Activated naive CD4-positive, alpha-beta T cell treated with anti-CD3 and anti-CD28 coated beads, Interleukin-2, amount 50 U/mL, for 16 hours (primary cell): ENCODE measurements at regions not wholly inside any gene's neighbourhood (a gene's known extent, or its start where the extent isn't known, plus 50 kb on each side); places are given as distances from the start of the nearest gene placed in this dataset.
"Not testable (repeated sequence)": the region's sequence is repeated elsewhere in the genome, so short reads cannot be mapped to it uniquely, and the experiment has no call there.

Source experiments
- DNase-seq: peaks from one replicate; pipeline ENCODE4 v3.0.0-alpha.2; 2020

DNA sequence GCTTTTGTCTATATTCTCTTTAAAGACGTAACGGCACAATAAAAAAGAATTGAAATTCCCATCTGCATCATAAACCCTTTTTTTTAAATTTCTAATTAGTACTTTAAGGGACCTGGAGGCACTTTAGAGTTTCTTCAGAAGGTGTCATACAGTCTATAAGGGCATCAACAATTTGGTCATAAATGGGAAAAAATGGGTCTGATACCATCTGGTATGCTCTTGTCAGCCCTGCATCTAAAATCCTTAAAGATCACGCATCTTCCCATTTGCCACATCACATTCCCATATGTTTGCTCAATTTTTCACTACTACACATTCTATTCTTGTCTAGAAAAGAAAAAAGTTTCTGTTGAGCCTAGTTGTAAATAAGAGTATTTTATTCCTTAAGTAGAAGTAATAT, 53.8 kb downstream of the COX7C start:
- DNase-seq = no peak

- no peak for DNase-seq
Observed at GRCh38 chr5:86674069-86674468, 56.3 kb downstream of the COX7C start.

- no peak for DNase-seq
Observed at GRCh38 chr5:86675311-86675710, 57.6 kb downstream of the COX7C start.

- DNase-seq = no peak
Observed at GRCh38 chr5:86679529-86679928, 61.8 kb downstream of the COX7C start.

- no peak for DNase-seq
Observed at GRCh38 chr5:86679949-86680348, 62.2 kb downstream of the COX7C start.

DNA sequence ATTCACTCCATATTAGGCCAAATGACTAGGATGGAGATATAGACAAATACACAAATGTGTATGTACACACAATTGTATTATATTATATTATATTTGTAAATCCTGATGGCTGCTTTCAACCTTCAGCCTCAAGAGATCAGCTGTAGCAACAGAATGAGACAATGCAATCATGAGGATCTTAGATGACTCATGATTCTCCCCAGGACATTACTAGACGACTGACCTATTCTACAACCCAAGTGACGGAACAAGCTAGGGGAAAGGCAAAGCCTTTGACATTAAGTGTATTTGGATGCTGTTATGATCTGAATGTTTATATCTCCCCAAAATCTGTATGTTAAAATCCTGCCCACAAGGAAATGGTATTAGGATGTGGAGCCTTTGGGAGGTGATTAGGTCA, 66.5 kb downstream of the COX7C start:
- DNase-seq = no peak

- DNase-seq = no peak
Observed at GRCh38 chr5:86686046-86686445, 68.3 kb downstream of the COX7C start.

DNA sequence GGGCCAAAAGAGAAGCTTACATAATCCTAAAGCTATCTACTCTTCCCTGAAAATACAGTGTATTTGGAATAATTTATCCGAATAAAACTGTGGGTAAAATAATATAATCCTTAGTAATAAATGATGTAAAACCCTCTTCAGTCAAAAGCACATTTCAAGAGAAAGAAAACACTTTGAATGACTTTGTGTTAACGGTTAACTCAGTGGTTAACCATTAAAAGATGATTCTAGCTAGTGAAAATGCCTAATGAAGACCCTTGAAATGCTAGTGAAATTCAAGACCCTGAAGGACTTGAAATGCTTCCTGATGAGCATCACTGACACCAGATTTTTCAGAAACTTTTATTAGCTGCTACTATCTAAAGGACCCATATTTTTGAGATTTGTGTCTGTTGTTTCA, 70.7 kb downstream of the COX7C start:
- no peak for DNase-seq

DNA sequence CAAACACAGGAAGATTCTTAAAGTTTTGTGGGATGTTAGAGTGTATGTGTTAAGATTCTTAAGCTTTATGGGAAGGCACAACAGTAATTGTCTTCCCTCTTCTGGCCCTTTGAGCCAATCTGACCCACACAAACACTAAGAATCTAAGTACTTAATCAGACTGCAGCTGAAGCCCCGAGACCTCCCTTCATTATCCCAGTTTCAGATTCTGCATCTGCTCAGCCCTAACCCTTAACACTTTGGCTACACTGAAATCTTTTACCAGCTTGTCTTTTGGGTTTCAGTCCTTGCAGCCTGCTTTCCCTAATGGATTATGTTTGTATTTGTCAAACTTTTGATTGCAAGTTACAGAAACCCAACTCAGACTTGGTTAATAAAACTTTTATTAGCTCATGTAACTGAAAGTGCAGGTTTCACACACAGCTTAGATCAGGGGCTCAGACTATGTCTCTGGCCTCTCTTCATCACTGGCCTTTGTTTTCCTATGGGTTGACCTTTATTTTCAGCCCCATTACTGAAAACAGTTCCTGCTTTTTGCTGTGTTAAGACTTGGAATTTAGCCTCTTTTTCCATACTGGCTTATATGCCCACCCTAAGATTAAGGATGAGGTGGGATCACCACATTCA, 71.5 kb downstream of the COX7C start:
- DNase-seq = no peak

- DNase-seq = no peak
Observed at GRCh38 chr5:86709157-86709881, 91.6 kb downstream of the COX7C start.

GRCh38 chr5:86716121-86716520, 98.4 kb downstream of the COX7C start:
- no peak for DNase-seq

DNA sequence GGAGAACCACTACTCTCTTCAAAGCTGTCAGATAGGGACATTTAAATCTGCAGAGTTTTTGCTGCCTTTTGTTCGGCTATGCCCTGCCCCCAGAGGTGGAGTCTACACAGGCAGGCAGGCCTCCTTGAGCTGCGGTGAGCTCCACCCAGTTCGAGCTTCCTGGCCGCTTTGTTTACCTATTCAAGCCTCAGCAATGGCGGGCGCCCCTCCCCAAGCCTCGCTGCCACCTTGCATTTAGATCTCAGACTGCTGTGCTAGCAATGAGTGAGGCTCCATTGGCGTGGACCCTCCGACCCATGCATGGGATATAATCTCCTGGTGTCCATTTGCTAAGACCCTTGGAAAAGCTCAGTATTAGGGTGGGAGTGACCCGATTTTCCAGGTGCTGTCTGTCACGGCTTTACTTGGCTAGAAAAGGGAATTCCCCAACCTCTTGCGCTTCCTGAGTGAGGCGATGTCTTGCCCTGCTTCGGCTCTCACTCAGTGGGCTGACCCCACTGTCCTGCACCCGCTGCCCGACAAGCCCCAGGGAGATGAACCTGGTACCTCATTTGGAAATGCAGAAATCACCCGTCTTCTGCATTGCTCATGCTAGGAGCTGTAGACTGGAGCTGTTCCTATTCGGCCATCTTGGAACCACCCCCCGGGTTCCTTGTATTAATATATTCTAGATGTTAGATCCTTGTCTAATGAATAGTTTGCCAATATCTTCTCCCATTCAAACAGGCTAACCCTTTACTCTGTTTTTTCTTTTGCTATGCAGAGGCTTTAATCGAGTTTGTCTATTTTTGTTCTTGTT, 113.8 kb downstream of the COX7C start:
- not testable (repeated sequence) for DNase-seq

DNA sequence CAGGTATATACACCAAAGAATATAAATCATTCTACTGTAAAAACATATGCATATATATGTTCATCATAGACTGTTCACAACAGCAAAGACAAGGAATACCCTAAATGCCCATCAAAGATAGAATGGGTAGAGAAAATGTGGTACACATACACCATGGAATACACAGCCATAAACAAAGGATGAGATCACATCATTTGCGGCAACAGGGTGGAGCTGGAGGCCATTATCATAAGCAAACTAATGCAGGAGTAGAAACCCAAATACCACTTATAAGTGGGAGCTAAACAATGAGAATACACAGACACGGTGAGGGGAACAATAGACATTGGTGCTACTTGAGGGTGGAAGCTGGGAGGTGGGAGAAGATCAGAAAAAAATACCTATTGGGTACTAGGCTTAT, 117.6 kb downstream of the COX7C start:
- no peak for DNase-seq

- DNase-seq = no peak
Observed at GRCh38 chr5:86737579-86737978, 119.8 kb downstream of the COX7C start.

- no peak for DNase-seq
Observed at GRCh38 chr5:86748538-86749105, 130.9 kb downstream of the COX7C start.

GRCh38 chr5:86749841-86750240, 132.1 kb downstream of the COX7C start:
- DNase-seq = no peak

DNA sequence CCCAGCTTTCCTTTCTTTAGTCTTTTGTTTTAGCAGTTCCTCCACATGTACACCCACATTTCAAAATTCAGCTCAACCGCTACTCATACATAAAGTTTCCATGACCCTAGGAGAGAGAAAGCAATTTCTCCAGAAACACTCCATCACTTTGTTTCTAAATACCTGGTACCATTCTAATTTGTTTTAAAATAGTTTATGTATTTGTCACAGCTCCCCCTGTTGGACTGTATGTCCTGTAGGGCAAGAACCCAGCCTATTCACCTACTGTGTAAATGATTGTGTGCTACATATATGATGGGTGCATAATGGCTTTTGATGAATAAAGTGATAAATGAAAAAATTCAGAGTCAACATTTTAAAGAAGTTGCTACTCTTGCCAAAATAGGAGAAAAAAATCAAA, 139.1 kb downstream of the COX7C start:
- no peak for DNase-seq

DNA sequence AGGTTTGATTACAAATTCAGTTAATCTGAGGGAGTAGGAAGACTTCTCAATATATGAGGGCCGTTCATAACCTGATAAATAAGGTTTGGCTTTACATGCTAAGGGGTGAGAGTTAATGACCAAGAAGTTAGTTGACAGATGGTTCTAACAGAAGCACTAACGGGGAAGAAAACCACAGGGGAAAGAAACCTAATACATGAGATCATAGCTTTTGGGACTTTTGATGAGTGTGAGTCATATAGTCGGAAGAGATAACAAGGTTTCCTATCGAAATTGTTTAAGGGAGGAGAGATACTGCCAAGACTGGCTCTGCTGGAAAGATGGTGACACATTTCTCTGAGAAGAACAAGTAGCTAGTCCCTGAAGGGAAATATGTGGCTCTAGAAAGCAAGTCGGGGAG, 140.1 kb downstream of the COX7C start:
- DNase-seq = no peak

- no peak for DNase-seq
Observed at GRCh38 chr5:86760661-86761060, 142.9 kb downstream of the COX7C start.

DNA sequence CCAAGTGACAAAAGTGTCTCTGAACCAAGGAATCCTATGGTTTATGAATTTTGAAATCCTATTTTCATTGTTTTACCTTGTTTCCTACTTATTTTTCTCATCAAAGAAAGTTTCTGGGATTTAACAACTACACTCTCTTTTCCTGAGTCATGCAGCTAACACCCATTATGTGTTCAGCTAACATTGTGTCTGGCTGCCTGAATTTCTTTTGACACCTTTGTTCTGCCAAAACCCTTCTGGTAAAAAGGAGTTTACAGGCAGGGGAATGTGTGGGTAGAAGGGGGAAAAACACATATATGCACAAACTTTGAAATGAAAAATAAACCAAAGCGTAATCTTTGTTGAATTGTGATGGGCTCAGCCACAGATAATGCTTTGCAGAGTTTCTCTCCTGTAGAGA, 146.2 kb downstream of the COX7C start:
- no peak for DNase-seq

- no peak for DNase-seq
Observed at GRCh38 chr5:86765778-86766502, 148.2 kb downstream of the COX7C start.

DNA sequence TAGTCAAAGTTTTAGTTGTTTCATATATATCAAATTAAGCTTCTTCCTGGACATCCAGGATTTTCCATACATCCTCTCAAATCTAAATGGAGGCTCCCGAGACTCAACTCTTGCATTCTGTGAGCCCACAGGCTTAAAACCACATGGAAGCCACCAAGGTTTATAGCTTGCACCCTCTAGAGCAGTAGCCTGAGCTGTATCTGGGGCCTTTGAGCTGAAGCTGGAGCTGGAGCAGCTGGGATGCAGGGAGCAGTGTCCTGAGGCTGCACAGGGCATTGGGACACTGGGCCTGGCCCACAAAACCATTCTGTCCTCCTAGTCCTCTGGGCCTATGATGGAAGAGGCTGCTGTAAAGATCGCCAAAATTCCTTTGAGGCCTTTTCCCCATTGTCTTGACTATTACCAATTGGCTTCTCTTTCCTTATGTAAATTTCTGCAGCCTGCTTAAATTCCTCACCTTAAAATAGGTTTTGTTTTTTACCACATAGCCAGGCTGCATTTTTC, 151.0 kb downstream of the COX7C start:
- DNase-seq = no peak

DNA sequence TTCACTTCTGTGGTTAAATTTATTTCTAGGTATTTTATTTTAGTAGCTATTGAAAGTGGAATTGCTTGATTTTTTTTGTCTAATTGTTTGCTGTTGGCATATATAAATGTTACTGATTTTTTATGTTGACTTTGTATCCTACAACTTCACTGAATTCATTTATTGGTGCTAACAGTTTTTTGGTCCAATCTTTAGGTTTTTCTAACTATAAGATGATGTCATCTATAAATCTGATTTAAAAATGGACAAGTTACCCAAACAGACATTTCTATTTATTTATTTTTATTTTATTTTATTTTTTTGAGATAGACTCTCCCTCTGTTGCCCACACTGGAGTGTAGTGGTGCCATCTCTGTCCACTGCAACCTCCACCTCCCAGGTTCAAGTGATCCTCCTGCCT, 162.3 kb downstream of the COX7C start:
- DNase-seq = no peak
